ENCODE measurements at regions not wholly inside any gene's neighbourhood (a gene's known extent, or its start where the extent isn't known, plus 50 kb on each side); places are given as distances from the start of the nearest gene placed in this dataset.

- Histone ChIP-seq H3K4me1 (ENCODE audit: control insufficient read depth, insufficient read depth, low read length) (no peaks in the 10 kb centered on the region), H3K4me3 (ENCODE audit: low read length) (no peak overlapping the region), H3K9me3 (ENCODE audit: control insufficient read depth, low read length) (peaks cover 1% of the 10 kb centered on the region), H3K27me3 (ENCODE audit: control insufficient read depth, insufficient read depth, low read length, poor library complexity, severe bottlenecking) (peaks cover 16% of the 10 kb centered on the region), H3K36me3 (ENCODE audit: control insufficient read depth, insufficient read depth, low read length) (no peaks in the 10 kb centered on the region), H3K9ac (ENCODE audit: extremely low read depth, low read length, poor library complexity, severe bottlenecking) (no peak overlapping the region), H3K27ac (ENCODE audit: low read depth, low read length) (peak overlapping the region; percentile 81)
- TF ChIP-seq CTCF (conservative IDR thresholded peaks at IDR 0.05) = no peak
- DNase-seq = no peak
- Mint-ChIP-seq H3K4me3 (no peak overlapping the region), H3K36me3 (ENCODE audit: low read depth) (no peaks in the 10 kb centered on the region), H3K27ac (no peak overlapping the region), H3K4me1 (no peaks in the 10 kb centered on the region), H3K27me3 (ENCODE audit: insufficient read depth) (no peaks in the 10 kb centered on the region), H3K9me3 (no peaks in the 10 kb centered on the region)
- WGBS, 2 experiments (ENCODE audit: insufficient coverage in 1 of 2, insufficient read length in 1 of 2) = 72 to 80% methylated on average over 2 to 6 of the region's 6 CpGs
Measured at GRCh38 chr6:126145351-126145750, 159.0 kb downstream of the TRMT11 start.

GRCh38 chr6:126147291-126147815 lies 161.0 kb downstream of the TRMT11 start:
- H3K27me3 Mint-ChIP-seq (ENCODE audit: insufficient read depth) = peaks cover 3% of the 10 kb centered on the region

GRCh38 chr6:126148853-126149252 lies 162.5 kb downstream of the TRMT11 start:
- no peaks in the 10 kb centered on the region for H3K9me3 Mint-ChIP-seq
- peaks cover 8% of the 10 kb centered on the region for H3K4me1 Mint-ChIP-seq
- H3K27me3 Mint-ChIP-seq (ENCODE audit: insufficient read depth) = peaks cover 3% of the 10 kb centered on the region
- H3K4me3 ChIP-seq (ENCODE audit: low read length) = no peak overlapping the region
- no peak for DNase-seq
- H3K9me3 ChIP-seq (ENCODE audit: control insufficient read depth, low read length) = no peaks in the 10 kb centered on the region
- peaks cover 34% of the 10 kb centered on the region for H3K27me3 ChIP-seq (ENCODE audit: control insufficient read depth, insufficient read depth, low read length, poor library complexity, severe bottlenecking)
- H3K36me3 Mint-ChIP-seq (ENCODE audit: low read depth) = no peaks in the 10 kb centered on the region
- H3K27ac ChIP-seq (ENCODE audit: low read depth, low read length) = no peak overlapping the region
- H3K9ac ChIP-seq (ENCODE audit: extremely low read depth, low read length, poor library complexity, severe bottlenecking) = no peak overlapping the region
- no peak overlapping the region for H3K4me3 Mint-ChIP-seq
- WGBS, 2 experiments (ENCODE audit: insufficient coverage in 1 of 2, insufficient read length in 1 of 2) = 91 to 100% methylated on average over 1 of the region's 1 CpG
- H3K27ac Mint-ChIP-seq = no peak overlapping the region
- no peak for TF ChIP-seq CTCF (conservative IDR thresholded peaks at IDR 0.05)
- no peaks in the 10 kb centered on the region for H3K36me3 ChIP-seq (ENCODE audit: control insufficient read depth, insufficient read depth, low read length)
- no peaks in the 10 kb centered on the region for H3K4me1 ChIP-seq (ENCODE audit: control insufficient read depth, insufficient read depth, low read length)

More at GRCh38 chr6:126147291-126147815, 161.0 kb downstream of the TRMT11 start:
- no peak overlapping the region for H3K4me3 ChIP-seq (ENCODE audit: low read length)
- Mint-ChIP-seq H3K9me3 (no peaks in the 10 kb centered on the region), H3K27ac (no peak overlapping the region), H3K4me1 (peaks cover 5% of the 10 kb centered on the region), H3K4me3 (no peak overlapping the region), H3K36me3 (ENCODE audit: low read depth) (no peaks in the 10 kb centered on the region)
- peaks cover 29% of the 10 kb centered on the region for H3K27me3 ChIP-seq (ENCODE audit: control insufficient read depth, insufficient read depth, low read length, poor library complexity, severe bottlenecking)
- H3K4me1 ChIP-seq (ENCODE audit: control insufficient read depth, insufficient read depth, low read length) = no peaks in the 10 kb centered on the region
- H3K36me3 ChIP-seq (ENCODE audit: control insufficient read depth, insufficient read depth, low read length) = no peaks in the 10 kb centered on the region
- TF ChIP-seq CTCF (conservative IDR thresholded peaks at IDR 0.05) = no peak
- WGBS, 2 experiments (ENCODE audit: insufficient coverage in 1 of 2, insufficient read length in 1 of 2) = 95% methylated on average over 4 of the region's 4 CpGs; no CpG with 5 or more reads in 1 of the 2 experiments
- no peaks in the 10 kb centered on the region for H3K9me3 ChIP-seq (ENCODE audit: control insufficient read depth, low read length)
- no peak overlapping the region for H3K27ac ChIP-seq (ENCODE audit: low read depth, low read length)
- no peak for DNase-seq
- no peak overlapping the region for H3K9ac ChIP-seq (ENCODE audit: extremely low read depth, low read length, poor library complexity, severe bottlenecking)
